ENCODE measurements at regions not wholly inside any gene's neighbourhood (a gene's known extent, or its start where the extent isn't known, plus 50 kb on each side); places are given as distances from the start of the nearest gene placed in this dataset.

DNA sequence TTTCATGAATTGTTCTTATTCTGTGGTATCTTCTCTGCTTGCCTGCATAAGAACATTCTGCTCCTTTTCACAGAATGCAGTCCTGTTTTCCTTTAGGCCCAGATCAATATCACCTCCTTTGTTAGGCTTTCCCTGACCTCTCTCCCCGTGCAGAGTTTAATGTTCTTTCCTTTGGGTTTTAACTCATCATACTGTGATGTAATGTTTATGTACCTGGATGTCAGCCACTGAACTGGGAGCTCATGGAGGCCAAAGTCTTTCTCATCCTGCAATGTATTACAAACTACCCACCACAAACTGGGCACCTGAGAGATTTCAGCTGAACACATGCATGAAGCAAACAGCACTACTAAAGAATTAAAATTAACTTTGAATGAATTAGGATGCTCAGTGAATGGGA lies 192.8 kb upstream of the RORA start:
- intact Hi-C loops (cut with micrococcal nuclease): no loop called here
- H3K4me1 ChIP-seq: no peaks in the 10 kb centered on the region

GRCh38 chr15:61421470-61421869 lies 192.4 kb upstream of the RORA start:
- no peaks in the 10 kb centered on the region for H3K9me3 ChIP-seq (replicated peaks)
- TF ChIP-seq CTCF (IDR thresholded peaks at IDR 0.05; ENCODE audit: borderline replicate concordance): no peak
- DNase-seq: no peak
- H3K27me3 ChIP-seq (ENCODE audit: low read depth): peaks cover 51% of the 10 kb centered on the region
- no peak overlapping the region for H3K4me3 ChIP-seq
- intact Hi-C loops (cut with micrococcal nuclease): no loop called here
- H3K36me3 ChIP-seq: no peaks in the 10 kb centered on the region
- no peak overlapping the region for H3K27ac ChIP-seq (replicated peaks)
- no peaks in the 10 kb centered on the region for H3K4me1 ChIP-seq

More for the DNA sequence above, 192.8 kb upstream of the RORA start:
- H3K36me3 ChIP-seq: no peaks in the 10 kb centered on the region
- no peak overlapping the region for H3K4me3 ChIP-seq
- peaks cover 55% of the 10 kb centered on the region for H3K27me3 ChIP-seq (ENCODE audit: low read depth)
- H3K9me3 ChIP-seq (replicated peaks): no peaks in the 10 kb centered on the region
- TF ChIP-seq CTCF (IDR thresholded peaks at IDR 0.05; ENCODE audit: borderline replicate concordance): no peak
- H3K27ac ChIP-seq (replicated peaks): no peak overlapping the region
- no peak for DNase-seq

GRCh38 chr15:61420546-61420945 lies 191.4 kb upstream of the RORA start:
- no peak for TF ChIP-seq CTCF (IDR thresholded peaks at IDR 0.05; ENCODE audit: borderline replicate concordance)
- Histone ChIP-seq H3K27ac (replicated peaks) (no peak overlapping the region), H3K27me3 (ENCODE audit: low read depth) (peaks cover 42% of the 10 kb centered on the region), H3K4me1 (no peaks in the 10 kb centered on the region), H3K4me3 (no peak overlapping the region), H3K36me3 (no peaks in the 10 kb centered on the region), H3K9me3 (replicated peaks) (no peaks in the 10 kb centered on the region)
- intact Hi-C loops (cut with micrococcal nuclease): no loop called here
- no peak for DNase-seq

- Histone ChIP-seq H3K27me3 (ENCODE audit: low read depth) (peaks cover 21% of the 10 kb centered on the region), H3K9me3 (replicated peaks) (no peaks in the 10 kb centered on the region), H3K36me3 (no peaks in the 10 kb centered on the region), H3K27ac (replicated peaks) (no peak overlapping the region), H3K4me1 (no peaks in the 10 kb centered on the region), H3K4me3 (no peak overlapping the region)
- no peak for DNase-seq
- intact Hi-C loops (cut with micrococcal nuclease): no loop called here
- no peak for TF ChIP-seq CTCF (IDR thresholded peaks at IDR 0.05; ENCODE audit: borderline replicate concordance)
Measured at GRCh38 chr15:61415617-61416120, 186.6 kb upstream of the RORA start.

DNA sequence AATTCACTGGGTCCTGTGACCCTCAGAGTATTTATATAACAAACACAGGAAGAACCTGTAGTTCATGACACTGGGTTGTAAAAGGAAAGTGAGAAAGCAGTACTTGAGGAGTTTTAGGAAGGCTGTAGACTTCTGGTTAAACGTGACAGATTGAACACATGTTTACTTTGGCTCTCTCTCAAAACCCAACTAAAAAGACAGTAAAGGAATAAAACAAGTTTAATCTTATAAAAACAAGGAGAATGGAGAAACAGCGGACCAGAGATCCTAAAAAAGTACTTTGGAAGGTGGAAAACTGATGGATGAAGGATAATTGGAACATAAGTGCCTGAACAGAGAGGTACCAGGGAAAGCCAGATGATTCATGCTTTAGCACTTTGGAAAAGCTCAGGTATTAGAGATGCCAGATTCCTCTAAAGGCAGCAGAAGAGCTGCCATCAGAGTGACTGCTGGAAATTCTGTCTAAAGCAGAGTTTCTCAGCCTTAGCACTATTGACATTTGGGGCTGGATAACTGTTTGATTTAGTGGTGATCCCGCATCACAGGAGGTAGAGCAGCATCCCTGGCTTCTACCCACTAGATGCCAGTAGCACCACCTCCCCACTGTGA lies 182.9 kb upstream of the RORA start:
- H3K27me3 ChIP-seq (ENCODE audit: low read depth): peaks cover 13% of the 10 kb centered on the region
- intact Hi-C loops (cut with micrococcal nuclease): no loop called here
- no peaks in the 10 kb centered on the region for H3K4me1 ChIP-seq
- H3K36me3 ChIP-seq: no peaks in the 10 kb centered on the region
- no peak overlapping the region for H3K4me3 ChIP-seq
- no peak overlapping the region for H3K27ac ChIP-seq (replicated peaks)
- DNase-seq: no peak
- no peak for TF ChIP-seq CTCF (IDR thresholded peaks at IDR 0.05; ENCODE audit: borderline replicate concordance)
- no peaks in the 10 kb centered on the region for H3K9me3 ChIP-seq (replicated peaks)

All from left ventricle myocardium inferior (tissue), 1 donor.